GM23338 (cell line): ENCODE measurements at regions not wholly inside any gene's neighbourhood (a gene's known extent, or its start where the extent isn't known, plus 50 kb on each side); places are given as distances from the start of the nearest gene placed in this dataset.

Experiments
- ATAC-seq: fragments of 200-7000 bp; cut with Tn5 transposase; 3 replicates; pipeline ENCODE4 v1.9.1; 2020
- DNase-seq: peaks from one replicate; pipeline ENCODE4 v3.0.0-alpha.2; 2015; ENCODE audit warnings: low spot score
- H2AFZ ChIP-seq: fragments of 200-600 bp; sonication (generic); 2 replicates; pipeline ENCODE4 v1.8.0; 2016; ENCODE audit warnings: antibody characterized with exemption, mild to moderate bottlenecking, moderate library complexity
- H3F3A ChIP-seq: fragments of 200-600 bp; sonication (generic); replicated peaks from 2 replicates; pipeline ENCODE4 v1.8.0; 2017; ENCODE audit warnings: antibody characterized with exemption, mixed run types, low read depth
- H3K27ac ChIP-seq: fragments of 200-600 bp; sonication (generic); 2 replicates; pipeline ENCODE4 v1.6.1; 2016; ENCODE audit warnings: low read depth
- H3K27me3 ChIP-seq: fragments of 200-600 bp; sonication (generic); 2 replicates; pipeline ENCODE4 v1.8.0; 2016; ENCODE audit warnings: mild to moderate bottlenecking, mixed run types, moderate library complexity; ENCODE audit not compliant: insufficient read depth
- H3K36me3 ChIP-seq: fragments of 200-600 bp; sonication (generic); 2 replicates; pipeline ENCODE4 v1.8.0; 2016; ENCODE audit warnings: mild to moderate bottlenecking; ENCODE audit not compliant: insufficient read depth
- H3K4me1 ChIP-seq: fragments of 200-600 bp; sonication (generic); 2 replicates; pipeline ENCODE4 v1.8.0; 2016; ENCODE audit warnings: mild to moderate bottlenecking, moderate library complexity; ENCODE audit not compliant: insufficient read depth
- H3K4me2 ChIP-seq: fragments of 200-600 bp; sonication (generic); 2 replicates; pipeline ENCODE4 v1.7.1; 2017; ENCODE audit warnings: mixed run types
- H3K4me3 ChIP-seq: fragments of 200-600 bp; sonication (generic); 2 replicates; pipeline ENCODE4 v1.6.1; 2016; ENCODE audit warnings: mixed run types
- H3K79me2 ChIP-seq: fragments of 200-600 bp; sonication (generic); replicated peaks from 2 replicates; pipeline ENCODE4 v1.8.0; 2017; ENCODE audit warnings: mild to moderate bottlenecking; ENCODE audit not compliant: insufficient read depth
- H3K9me2 ChIP-seq: fragments of 200-600 bp; sonication (generic); 2 replicates; pipeline ENCODE4 v1.8.0; 2017; ENCODE audit not compliant: insufficient read depth
- H4K20me1 ChIP-seq: fragments of 200-600 bp; sonication (generic); replicated peaks from 2 replicates; pipeline ENCODE4 v1.8.0; 2017; ENCODE audit warnings: mild to moderate bottlenecking; ENCODE audit not compliant: insufficient read depth
- H3K27ac Mint-ChIP-seq: 2 replicates; pipeline ENCODE4 v1.8.0; 2020; ENCODE audit warnings: inconsistent platforms, mild to moderate bottlenecking, moderate library complexity, mixed read lengths
- H3K27me3 Mint-ChIP-seq: 3 replicates; pipeline ENCODE4 v1.8.0; 2022; ENCODE audit warnings: low read depth, mild to moderate bottlenecking, moderate library complexity, mixed read lengths, inconsistent platforms; ENCODE audit not compliant: insufficient read depth, poor library complexity
- H3K36me3 Mint-ChIP-seq: 3 replicates; pipeline ENCODE4 v1.8.0; 2021; ENCODE audit warnings: low read depth, mild to moderate bottlenecking, inconsistent platforms, moderate library complexity, mixed read lengths
- H3K4me1 Mint-ChIP-seq: 3 replicates; pipeline ENCODE4 v1.8.0; 2020; ENCODE audit warnings: mild to moderate bottlenecking, inconsistent platforms, mixed read lengths
- H3K4me3 Mint-ChIP-seq: 3 replicates; pipeline ENCODE4 v1.8.0; 2021; ENCODE audit warnings: moderate library complexity, mild to moderate bottlenecking, inconsistent platforms, mixed read lengths
- H3K9me3 Mint-ChIP-seq: 3 replicates; pipeline ENCODE4 v1.8.0; 2020; ENCODE audit warnings: moderate library complexity, mild to moderate bottlenecking, inconsistent platforms, mixed read lengths
- CREB1 ChIP-seq: fragments of 250-450 bp; sonication (Bioruptor Pico); IDR thresholded peaks from 2 replicates; pipeline ENCODE4 v1.5.0; 2020; ENCODE audit warnings: low read depth, mild to moderate bottlenecking, moderate library complexity
- ETS1 ChIP-seq: IDR thresholded peaks from 2 replicates; pipeline ENCODE4 v1.6.1; 2016; ENCODE audit warnings: antibody characterized with exemption
- JUNB ChIP-seq: IDR thresholded peaks from one replicate; pipeline ENCODE4 v1.6.1; 2016; ENCODE audit warnings: antibody characterized with exemption; ENCODE audit not compliant: unreplicated experiment
- POLR2AphosphoS5 ChIP-seq: IDR thresholded peaks from 2 replicates; pipeline ENCODE4 v1.6.1; 2016; ENCODE audit warnings: antibody characterized with exemption, low read depth
- ZNF462 ChIP-seq: fragments of 250-450 bp; sonication (Bioruptor Pico); IDR thresholded peaks from 2 replicates; pipeline ENCODE4 v1.5.0; 2020; ENCODE audit warnings: mild to moderate bottlenecking, moderate library complexity

- ATAC-seq (no peak), DNase-seq (no peak)
- Mint-ChIP-seq H3K4me3 (no peak overlapping the region), H3K4me1 (peaks cover 13% of the 10 kb centered on the region; the same call in 2 of the 3 replicates), H3K27me3 (peaks cover 3% of the 10 kb centered on the region), H3K9me3 (peaks cover 19% of the 10 kb centered on the region), H3K27ac (peak overlapping the region; percentile 99), H3K36me3 (peaks cover 10% of the 10 kb centered on the region; the same call in 1 of the 3 replicates)
- no peak overlapping the region for H3K4me3 ChIP-seq
- H3K9me2 ChIP-seq, result no peaks in the 10 kb centered on the region
- no peaks in the 10 kb centered on the region for H3K27me3 ChIP-seq
- no peaks in the 10 kb centered on the region for H3K79me2 ChIP-seq
- no peaks in the 10 kb centered on the region; the same call in 1 of the 2 replicates for H4K20me1 ChIP-seq
- TF ChIP-seq JUNB, result no peak
- no peak for TF ChIP-seq POLR2AphosphoS5
- TF ChIP-seq CREB1 (CRISPR knock-in tag), result no peak
- no peak for TF ChIP-seq ETS1
- TF ChIP-seq ZNF462 (CRISPR knock-in tag), result no peak
- H3K4me1 ChIP-seq, result peaks cover 7% of the 10 kb centered on the region; the same call in 1 of the 2 replicates
- H2AFZ ChIP-seq, result no peak overlapping the region
- H3F3A ChIP-seq, result no peaks in the 10 kb centered on the region
- H3K36me3 ChIP-seq, result no peaks in the 10 kb centered on the region; the same call in 1 of the 2 replicates
- H3K27ac ChIP-seq, result no peak overlapping the region
- H3K4me2 ChIP-seq, result no peak overlapping the region
Observed at GRCh38 chr17:68760141-68760475, 158.9 kb upstream of the FAM20A start.
